ENCODE measurements at regions not wholly inside any gene's neighbourhood (a gene's known extent, or its start where the extent isn't known, plus 50 kb on each side); places are given as distances from the start of the nearest gene placed in this dataset.

GRCh38 chr1:229047840-229048620, 222.9 kb upstream of the RAB4A start:
- intact Hi-C loops (cut with micrococcal nuclease) = no loop called here
- ATAC-seq (no peak), DNase-seq (no peak)

- intact Hi-C loops (cut with micrococcal nuclease) = no loop called here
- ATAC-seq (no peak), DNase-seq (no peak)
Measured at GRCh38 chr1:229048896-229049295, 222.0 kb upstream of the RAB4A start.

- no peak for DNase-seq
- intact Hi-C loops (cut with micrococcal nuclease) = no loop called here
Measured at GRCh38 chr1:229056046-229056445, 214.9 kb upstream of the RAB4A start.

GRCh38 chr1:229058111-229058561, 212.8 kb upstream of the RAB4A start:
- ATAC-seq = no peak
- DNase-seq = no peak
- intact Hi-C loops (cut with micrococcal nuclease) = no loop called here

More at GRCh38 chr1:229056046-229056445, 214.9 kb upstream of the RAB4A start:
- ATAC-seq = no peak

- ATAC-seq (peak; percentile 42), DNase-seq (peak; percentile 46)
- intact Hi-C loops (cut with micrococcal nuclease) = no loop called here
Measured at GRCh38 chr1:229058729-229059128, 212.2 kb upstream of the RAB4A start.

GRCh38 chr1:229059671-229060539, 211.0 kb upstream of the RAB4A start:
- intact Hi-C loops (cut with micrococcal nuclease) = no loop called here
- ATAC-seq = peak; percentile 82
- DNase-seq = peak; percentile 69

GRCh38 chr1:229062135-229062534, 208.8 kb upstream of the RAB4A start:
- intact Hi-C loops (cut with micrococcal nuclease) = no loop called here
- ATAC-seq (peak; percentile 71), DNase-seq (peak; percentile 81)

- no peak for ATAC-seq
- no peak for DNase-seq
- intact Hi-C loops (cut with micrococcal nuclease) = no loop called here
Measured at GRCh38 chr1:229063154-229063773, 207.6 kb upstream of the RAB4A start.

- DNase-seq = no peak
- intact Hi-C loops (cut with micrococcal nuclease) = no loop called here
- ATAC-seq = no peak
Measured at GRCh38 chr1:229064320-229065168, 206.4 kb upstream of the RAB4A start.

GRCh38 chr1:229065613-229066012, 205.3 kb upstream of the RAB4A start:
- intact Hi-C loops (cut with micrococcal nuclease) = no loop called here
- no peak for ATAC-seq
- DNase-seq = no peak

- intact Hi-C loops (cut with micrococcal nuclease) = no loop called here
Measured at GRCh38 chr1:229066591-229066990, 204.3 kb upstream of the RAB4A start.

GRCh38 chr1:229067546-229067945, 203.4 kb upstream of the RAB4A start:
- ATAC-seq = no peak
- intact Hi-C loops (cut with micrococcal nuclease) = no loop called here
- DNase-seq = no peak

More at GRCh38 chr1:229066591-229066990, 204.3 kb upstream of the RAB4A start:
- ATAC-seq = no peak
- no peak for DNase-seq

- DNase-seq = no peak
- intact Hi-C loops (cut with micrococcal nuclease) = no loop called here
- peak; percentile 51 for ATAC-seq
Measured at GRCh38 chr1:229068270-229068987, 202.5 kb upstream of the RAB4A start.

- DNase-seq (no peak), ATAC-seq (no peak)
- intact Hi-C loops (cut with micrococcal nuclease) = no loop called here
Measured at GRCh38 chr1:229069176-229069575, 201.7 kb upstream of the RAB4A start.

- DNase-seq (peak; percentile 92), ATAC-seq (peak; percentile 94)
- intact Hi-C loops (cut with micrococcal nuclease) = no loop called here
Measured at GRCh38 chr1:229070168-229070567, 200.7 kb upstream of the RAB4A start.

- intact Hi-C loops (cut with micrococcal nuclease) = no loop called here
- ATAC-seq (no peak), DNase-seq (no peak)
Measured at GRCh38 chr1:229073251-229073650, 197.7 kb upstream of the RAB4A start.

- no peak for ATAC-seq
- intact Hi-C loops (cut with micrococcal nuclease) = no loop called here
- DNase-seq = no peak
Measured at GRCh38 chr1:229075217-229075616, 195.7 kb upstream of the RAB4A start.

- ATAC-seq = no peak
Measured at GRCh38 chr1:229075716-229076115, 195.2 kb upstream of the RAB4A start.

More at GRCh38 chr1:229075716-229076115, 195.2 kb upstream of the RAB4A start:
- DNase-seq = no peak
- intact Hi-C loops (cut with micrococcal nuclease) = no loop called here
